K562 (cell line): ENCODE measurements at regions not wholly inside any gene's neighbourhood (a gene's known extent, or its start where the extent isn't known, plus 50 kb on each side); places are given as distances from the start of the nearest gene placed in this dataset.

Source experiments
- BCL6 ChIP-seq: fragments of 250-450 bp; sonication (Bioruptor Pico); IDR thresholded peaks from 2 replicates; pipeline ENCODE4 v1.4.0; 2020
- EP300 ChIP-seq: IDR thresholded peaks from 2 replicates; pipeline ENCODE4 v1.6.1; 2012; ENCODE audit warnings: low read length, improper control_type of control experiment
- EZH2 ChIP-seq: IDR thresholded peaks from 2 replicates; pipeline ENCODE4 v1.6.1; 2012; ENCODE audit warnings: low read depth, mild to moderate bottlenecking, inconsistent platforms, low read length, borderline replicate concordance
- HDAC1 ChIP-seq, 2 experiments: fragments of 450-650 bp; IDR thresholded peaks; 2 replicates each; pipeline ENCODE4 v1.6.1; 2016 to 2017; ENCODE audit warnings: inconsistent platforms in 1 of 2, mild to moderate bottlenecking in 1 of 2, moderate library complexity in 1 of 2

DNA sequence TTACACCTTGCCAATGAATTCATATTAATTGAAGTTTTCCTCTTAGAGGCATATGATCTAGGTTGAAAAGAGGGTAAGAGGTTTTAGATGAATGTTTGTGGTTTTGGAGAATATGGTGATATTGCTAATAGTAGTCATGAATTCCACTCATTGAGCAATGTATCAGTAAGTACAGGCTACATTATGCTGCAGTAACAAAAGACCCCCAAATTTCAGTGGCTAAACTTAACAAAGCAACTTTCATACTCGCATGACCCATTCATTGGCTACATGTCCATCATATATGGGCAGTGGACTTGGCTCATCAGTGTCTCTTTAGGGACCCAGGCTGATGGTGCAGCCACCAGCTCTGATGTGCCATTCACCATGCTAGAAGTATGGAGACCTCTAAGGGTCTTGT, 196.6 kb upstream of the MYL2 start:
- TF ChIP-seq EZH2 = no peak
- TF ChIP-seq EP300 = no peak
- no peak for TF ChIP-seq BCL6 (CRISPR knock-in tag)
- no peak for TF ChIP-seq HDAC1 (IDR thresholded peaks at IDR 0.05)
